AG08396 (cell line): ENCODE measurements at regions not wholly inside any gene's neighbourhood (a gene's known extent, or its start where the extent isn't known, plus 50 kb on each side); places are given as distances from the start of the nearest gene placed in this dataset.
"Not testable (repeated sequence)": the region's sequence is repeated elsewhere in the genome, so short reads cannot be mapped to it uniquely, and the experiment has no call there.

ENCODE experiments used
- DNase-seq: peaks from one replicate; pipeline ENCODE4 v3.0.0; 2012; ENCODE audit warnings: low spot score, mixed read lengths

DNA sequence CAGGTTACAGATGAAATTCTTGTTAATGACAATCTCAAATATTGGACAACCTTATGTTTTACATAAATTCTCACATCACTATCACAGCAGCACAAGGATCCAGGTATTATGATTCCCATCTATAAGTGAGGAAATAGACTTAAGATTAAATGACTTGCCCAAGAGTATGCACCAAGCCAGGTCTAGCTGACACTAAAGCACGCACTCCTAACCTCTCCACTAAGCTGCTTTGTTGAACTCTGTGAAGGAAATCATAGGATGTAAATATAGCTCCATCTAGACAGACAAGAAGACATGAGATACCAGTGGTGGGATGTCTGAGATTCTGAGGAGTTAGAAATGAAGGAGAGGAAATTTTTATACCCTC, 87.9 kb downstream of the PHLDA1 start:
- no peak for DNase-seq

DNA sequence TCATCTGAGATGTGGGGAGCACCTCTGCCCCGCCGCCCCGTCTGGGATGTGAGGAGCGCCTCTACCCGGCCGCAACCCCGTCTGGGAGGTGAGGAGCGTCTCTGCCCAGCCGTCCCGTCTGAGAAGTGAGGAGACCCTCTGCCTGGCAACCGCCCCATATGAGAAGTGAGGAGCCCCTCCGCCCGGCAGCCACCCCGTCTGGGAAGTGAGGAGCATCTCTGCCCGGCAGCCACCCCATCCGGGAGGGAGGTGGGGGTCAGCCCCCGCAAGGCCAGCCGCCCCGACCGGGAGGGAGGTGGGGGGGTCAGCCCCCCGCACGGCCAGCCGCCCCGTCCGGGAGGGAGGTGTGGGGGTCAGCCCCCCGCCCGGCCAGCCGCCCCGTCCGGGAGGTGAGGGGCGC, 89.9 kb downstream of the PHLDA1 start:
- DNase-seq, result not testable (repeated sequence)

DNA sequence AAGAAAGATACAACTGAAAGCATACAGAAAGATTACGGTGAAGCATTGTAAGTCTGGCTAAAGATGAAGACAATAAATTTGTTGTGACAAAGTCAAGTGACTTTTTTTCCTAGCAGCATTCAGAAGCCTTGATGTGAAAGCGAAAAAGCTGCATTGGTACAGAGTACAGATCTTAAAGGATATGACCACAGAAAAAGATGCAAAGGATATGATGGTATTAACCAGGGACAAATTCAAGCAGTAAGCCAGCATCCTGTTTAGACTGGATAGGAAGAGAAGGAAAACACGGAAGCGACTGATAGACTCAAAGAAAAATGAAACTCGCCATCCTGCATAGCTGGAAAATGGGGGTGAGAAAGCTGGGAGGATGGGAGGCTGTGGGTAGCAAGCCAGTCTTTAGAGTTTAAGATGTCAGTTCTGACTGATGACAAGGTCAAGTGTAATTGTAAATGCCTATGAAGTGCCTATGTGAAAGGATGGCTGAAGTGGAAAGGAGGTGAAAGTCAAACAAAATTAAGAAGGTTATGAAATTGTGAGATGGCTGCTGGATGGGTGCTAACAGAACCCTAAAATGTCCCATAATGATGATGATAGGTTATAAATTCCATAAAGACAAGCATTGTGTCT, 92.4 kb downstream of the PHLDA1 start:
- DNase-seq, result no peak

DNA sequence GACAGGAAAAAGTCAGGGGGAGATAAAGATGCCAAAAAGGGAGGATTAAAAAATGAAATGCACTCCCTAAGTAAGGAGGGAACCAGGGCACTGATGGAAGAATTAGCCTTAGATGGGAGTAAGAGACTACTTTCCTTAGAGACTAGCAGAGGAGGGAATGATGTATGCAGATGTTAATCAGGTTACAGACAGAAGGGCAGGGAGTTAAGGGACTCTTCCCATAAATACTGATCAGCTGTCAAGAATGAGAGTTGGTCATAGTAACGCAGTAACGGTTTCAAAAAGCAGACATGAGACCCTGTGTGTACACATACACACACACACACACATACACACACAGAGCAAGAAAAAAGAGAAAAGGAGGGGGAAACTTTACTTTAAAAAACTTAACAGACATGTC, 93.4 kb downstream of the PHLDA1 start:
- DNase-seq, result no peak

DNA sequence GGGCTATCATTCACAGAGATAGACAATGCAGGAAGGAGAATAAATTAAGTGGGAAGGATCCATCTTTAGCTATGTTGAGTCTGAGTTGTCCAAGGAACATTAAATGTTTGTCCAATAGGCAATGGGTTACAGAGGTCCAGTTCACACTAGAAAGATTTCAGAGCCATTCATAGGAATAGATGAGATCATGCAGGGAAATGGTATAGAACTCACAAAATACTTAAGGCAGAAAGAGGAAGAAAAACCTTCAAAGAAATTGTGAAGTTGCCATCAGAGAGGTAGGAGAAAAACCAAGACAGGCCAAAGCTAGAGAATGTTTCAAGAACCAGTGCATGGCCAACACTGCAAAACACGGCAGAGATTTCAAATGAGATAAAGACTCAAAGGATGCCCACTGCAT, 94.1 kb downstream of the PHLDA1 start:
- DNase-seq, result no peak

DNA sequence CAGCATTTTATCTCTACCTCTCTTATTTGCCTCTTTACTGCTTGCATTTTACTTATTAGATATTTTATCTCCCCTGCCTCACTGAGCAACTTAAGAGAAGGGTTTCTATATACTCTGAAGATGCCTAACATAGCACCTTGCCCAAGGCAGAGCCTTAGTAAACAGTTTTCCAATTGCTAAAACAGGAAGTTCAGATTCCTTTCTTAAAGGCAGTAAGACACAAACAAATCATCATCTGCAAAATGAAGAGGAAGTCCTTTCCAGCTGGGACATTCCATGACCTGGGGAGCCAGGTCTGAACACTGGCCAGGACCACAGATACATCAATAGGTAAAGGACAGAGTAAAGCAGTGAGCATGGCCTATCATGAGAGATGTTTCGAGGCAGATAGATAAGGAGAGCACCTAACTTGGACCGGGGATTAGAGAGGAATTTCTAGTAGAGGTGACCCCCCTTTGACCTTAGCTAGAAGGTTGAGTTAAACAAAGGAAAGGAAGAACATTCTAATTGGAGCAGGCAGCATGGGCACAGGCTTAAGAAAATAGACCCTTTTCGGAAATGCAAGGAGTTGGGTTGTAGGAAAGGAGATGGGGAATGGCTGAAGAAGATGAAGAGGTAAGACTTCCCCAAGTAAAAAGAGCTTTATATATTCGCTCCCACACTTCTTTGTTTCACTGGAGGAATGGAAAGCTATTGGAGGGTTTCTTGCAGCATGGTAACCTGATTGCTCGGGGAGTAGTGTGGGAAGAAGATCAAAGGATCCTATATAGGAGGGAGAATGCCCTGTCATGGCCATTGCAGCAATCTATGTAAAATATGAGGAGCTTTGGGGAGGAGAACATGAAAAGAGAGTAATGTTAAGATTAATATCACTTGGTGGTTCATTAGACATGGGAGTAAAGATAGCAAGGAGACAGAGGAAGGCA, 94.8 kb downstream of the PHLDA1 start:
- DNase-seq, result no peak

DNA sequence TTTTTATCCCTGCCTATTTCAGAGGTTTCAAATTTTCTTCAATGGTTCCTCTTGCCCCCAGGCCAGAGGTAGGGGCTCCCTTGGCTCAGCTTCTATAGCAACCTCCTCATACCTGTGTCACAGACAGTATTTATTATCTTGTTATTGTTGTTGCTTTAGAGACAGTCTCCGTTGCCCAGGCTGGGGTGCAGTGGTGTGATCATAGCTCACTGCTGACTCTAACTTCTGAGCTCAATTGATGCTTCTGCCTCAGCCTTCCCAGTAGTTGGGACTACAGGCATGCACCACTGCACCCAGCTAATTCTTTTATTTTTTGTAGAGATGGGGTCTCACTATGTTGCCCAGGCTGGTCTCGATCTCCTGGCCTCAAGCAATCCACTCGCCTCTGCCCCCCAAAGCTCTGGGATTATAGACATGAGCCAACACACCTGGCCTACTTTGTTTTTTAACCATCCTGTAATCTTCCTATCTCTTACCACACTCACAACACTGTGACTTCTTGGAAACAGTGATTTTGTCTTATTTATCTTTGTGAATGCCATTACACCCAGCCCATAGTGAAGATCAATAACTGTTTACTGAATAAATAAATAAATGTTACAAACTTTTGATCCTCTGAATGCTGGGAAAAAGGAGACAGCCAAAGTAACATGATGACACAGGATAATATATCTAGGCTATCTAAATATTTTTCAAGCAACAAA, 95.9 kb downstream of the PHLDA1 start:
- no peak for DNase-seq

DNA sequence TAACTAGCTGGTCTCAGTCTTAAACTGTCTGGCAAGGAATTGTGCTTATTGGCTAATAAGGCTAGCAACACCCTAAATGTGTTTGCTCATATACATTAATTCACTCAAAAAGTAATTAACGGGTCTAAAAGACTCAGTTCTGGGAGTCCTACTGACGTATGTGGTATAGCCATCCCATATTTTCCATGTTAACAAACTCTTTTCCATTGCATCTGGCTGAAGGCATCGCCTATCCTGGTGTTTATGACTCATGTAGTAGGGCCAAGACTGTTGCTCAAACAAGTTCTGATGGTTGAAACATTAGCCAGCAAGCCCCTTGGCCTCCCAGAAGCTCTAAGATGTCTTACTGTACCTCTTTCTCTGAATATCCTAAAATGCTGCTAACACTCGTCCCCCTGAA, 98.5 kb downstream of the PHLDA1 start:
- peak; percentile 61 for DNase-seq

DNA sequence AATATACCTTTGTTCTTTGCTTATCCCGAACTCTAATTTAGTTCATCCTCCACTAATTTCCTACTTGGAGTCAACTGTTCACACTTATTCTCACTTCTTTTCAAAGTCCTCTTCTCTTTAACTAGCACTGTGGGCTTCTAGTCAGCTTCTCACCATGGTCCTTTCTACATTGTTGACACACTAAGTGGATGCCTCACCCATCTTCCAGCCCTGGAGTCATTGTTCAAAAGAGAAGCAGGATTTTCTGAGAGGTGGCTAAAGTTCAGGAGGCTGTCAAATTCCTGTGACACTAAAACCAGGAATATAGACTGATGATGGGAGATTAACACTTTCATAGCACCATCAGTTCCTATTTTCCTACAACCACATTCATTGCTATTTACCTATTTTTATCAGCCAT, 99.3 kb downstream of the PHLDA1 start:
- DNase-seq, result no peak

DNA sequence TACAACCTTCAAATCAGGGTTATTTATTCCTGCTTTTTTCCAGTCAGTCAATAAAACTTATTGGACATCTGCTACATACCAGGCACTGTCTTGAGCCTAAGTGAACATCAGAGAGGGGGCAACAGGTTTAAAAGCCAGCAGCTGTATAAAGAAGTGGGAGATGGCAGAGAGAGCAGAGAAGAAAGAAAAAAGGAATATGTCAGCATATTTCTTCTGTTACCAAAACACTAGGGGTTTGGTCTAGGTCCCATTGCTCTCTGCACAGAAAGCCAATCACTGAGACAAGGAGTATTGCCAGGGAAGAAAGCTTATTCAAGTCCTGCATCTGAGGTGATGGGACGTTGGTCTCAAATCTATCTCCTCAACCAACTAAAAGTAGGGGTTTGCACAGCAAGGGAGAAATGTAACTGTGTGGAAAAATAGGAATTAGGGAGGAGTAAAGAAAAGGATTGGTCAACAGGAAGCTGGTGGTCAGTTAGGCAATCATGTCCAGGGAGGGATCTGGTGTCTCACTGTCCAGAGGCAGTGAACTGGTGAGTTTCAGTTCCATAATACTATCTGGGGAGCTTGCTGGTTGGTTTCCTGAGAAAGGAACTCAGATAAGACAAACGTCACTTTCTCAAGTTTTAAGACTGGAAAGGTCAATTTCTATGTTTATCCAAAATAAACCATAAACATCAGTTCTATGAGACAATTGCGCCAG, 107.5 kb downstream of the PHLDA1 start:
- peak; percentile 7 for DNase-seq

DNA sequence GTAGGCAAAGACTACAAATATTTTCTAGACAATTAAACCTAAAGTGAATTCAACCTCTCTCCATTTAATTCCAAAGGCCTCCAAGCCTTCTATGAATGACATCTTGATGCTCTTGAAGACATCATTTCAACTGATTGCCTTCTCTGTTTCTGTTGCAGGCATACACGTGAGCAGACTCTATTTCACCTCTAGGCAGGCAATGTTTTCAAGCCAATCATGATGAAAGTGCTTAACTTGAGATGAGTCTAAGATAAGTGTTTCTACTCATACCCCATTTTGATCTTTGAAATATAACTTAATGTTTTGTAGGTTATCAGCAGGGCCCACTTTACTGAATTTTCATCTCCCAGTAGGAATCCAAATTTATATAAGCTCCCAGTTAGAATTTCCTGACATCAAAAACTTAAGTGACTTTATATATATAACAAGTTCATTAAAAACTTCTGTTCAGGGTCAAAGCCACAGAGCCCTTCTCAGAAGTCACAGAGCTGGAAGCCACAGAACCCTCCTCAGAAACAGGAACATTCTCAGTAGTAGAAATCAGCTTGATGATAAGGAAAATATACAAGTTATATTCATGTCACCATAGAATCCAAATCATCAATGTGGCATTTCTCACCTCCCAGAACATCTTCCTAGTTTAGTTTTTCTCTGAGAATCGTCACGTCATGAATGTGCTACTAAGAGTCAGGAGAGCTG, 108.5 kb downstream of the PHLDA1 start:
- no peak for DNase-seq

DNA sequence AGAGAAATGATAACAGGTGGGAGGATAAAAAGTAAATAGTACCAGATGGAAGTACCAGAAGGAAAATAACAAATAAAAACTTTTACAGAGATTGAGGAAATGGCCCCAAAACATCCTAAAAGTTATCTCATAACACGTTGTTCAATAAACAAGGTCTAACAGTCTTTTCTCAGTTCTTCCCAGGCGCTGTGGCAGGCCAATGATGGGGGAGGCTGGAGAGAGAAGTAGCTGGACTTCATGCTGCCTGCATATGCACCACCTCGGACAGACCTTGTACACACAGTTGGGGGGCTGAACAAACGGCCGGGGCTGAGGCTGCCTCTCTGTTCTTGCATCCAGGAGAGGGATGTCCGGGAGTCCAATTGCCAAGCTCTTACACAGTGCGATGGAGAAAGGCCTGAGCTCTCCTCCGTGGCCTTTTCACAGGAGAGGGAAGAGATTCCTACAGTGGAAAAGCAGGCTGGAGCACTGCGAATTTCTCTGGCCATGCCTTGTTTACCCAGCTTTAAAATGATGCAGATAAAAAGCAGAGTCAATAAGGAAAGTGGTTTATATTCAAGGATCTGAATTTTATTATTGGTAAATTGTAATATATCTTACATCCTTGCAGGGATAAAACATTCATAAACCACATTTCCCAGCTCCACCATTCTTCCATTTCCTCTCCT, 109.8 kb downstream of the PHLDA1 start:
- no peak for DNase-seq

DNA sequence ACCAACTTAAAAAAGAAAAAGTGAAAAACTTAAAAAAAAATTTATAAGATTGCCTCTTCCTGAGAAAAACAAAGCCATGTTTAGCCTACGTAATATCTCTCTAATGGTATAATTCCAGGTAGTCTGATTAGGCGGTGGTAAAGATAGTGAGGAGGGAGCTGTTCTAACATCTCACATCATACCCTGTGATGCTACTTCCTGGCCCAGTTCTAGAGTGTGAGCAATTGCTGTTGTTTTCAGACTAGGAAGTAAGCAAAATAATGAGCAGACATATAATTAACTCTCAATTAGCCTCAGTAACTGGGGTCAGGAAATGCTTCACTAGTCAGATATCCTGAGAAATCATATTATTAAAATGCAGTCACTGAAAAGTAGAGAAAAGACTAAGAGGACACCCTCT, 113.9 kb downstream of the PHLDA1 start:
- DNase-seq, result no peak

DNA sequence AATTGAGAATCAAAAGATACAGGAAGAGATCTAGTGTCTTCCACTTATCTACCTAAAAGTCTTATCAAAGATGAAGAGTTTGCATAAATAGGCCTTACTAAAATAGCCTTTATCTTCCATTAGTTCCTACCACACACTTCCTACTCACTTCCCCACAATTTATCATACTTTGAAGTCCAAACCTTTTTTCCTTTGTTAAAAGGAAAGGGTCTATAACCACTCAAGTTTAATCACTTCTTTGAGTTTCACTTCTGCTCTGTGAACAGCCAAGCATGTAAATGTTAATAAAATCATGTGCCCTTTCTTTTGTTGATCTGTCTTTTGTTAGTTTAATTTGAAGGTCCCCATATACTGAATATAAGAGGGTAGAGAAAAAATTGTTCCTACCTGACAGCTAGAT, 114.5 kb downstream of the PHLDA1 start:
- no peak for DNase-seq

DNA sequence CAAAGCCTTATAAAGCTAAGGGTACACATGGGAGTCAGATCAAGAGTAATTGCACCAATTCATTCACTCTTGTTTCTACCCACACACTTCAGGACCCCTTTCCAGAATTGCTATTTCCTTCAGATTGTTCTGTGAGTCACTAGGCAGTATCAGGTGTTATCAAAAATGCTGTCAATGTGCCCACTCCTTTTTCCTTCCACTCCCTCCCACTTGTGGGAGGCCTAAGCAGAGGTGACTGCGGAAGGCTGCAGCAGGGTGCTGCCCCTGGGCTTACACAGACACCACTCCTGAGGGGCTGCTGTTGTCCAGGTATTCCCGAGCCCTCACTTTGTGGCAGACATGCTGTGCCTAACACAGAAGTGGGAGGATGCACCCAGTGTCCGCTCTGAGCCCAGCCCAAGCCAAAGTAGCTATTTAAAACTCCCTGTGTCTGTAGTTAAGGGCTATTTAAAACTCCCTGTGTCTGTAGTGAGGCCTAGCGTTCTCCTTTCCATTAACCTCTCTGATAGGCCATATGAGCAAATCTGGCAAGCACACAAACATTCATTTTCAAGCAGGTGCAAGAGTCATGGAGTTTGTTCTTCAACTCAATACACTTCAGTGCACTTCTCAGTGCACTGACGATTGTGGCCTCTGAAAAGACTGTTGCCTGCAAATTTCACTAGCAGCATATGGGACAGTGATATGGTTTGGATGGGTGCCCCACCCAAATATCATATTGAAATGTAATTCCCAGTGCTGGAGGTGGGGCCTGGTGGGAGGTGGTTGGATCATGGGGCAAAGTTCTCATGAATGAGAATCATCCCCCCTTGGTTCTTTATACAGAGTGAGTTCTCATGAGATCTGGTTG, 117.8 kb downstream of the PHLDA1 start:
- DNase-seq, result no peak

DNA sequence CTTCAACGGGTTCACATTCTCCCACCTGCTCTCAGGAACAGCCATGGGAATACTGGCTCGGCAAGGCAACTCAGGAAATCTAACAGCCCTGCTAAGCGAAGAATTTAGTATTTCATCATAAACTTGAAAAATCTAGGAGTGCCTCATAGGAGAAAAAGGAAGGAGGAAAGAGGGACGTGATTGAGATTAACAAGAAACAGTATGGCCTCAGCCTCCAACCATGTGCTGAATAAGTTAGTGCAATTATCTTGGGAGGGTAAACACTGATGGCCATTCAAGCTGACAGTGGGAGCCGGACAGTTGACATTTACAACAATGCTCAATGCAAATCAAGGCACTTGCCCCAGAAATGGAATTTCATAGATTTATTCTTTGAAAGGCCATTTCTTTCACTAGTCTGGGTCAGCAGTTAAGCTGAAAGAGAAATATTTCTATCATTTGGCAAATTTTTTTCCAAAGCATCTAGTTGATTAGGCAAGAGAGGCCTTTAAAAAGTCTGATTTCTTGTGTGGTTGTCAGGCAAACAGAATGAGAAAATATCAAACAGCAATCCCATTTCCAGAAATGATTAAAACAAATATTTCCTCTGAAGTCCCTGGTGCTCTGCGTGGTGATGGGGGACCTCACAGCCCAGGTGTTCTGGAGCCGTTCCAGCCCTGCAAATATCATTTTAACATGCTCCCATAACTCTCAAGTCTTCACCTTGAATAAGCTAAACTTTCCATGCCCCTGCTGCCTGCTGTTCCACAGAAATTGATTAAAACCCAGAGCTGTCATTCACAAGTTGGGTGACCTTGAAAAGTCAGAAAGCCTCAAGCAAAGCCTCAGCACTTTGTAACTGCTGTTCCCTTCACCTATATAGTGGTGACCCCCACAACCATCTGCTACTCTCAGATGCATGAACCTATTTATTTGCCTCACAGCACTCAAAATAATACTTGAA, 121.6 kb downstream of the PHLDA1 start:
- no peak for DNase-seq

DNA sequence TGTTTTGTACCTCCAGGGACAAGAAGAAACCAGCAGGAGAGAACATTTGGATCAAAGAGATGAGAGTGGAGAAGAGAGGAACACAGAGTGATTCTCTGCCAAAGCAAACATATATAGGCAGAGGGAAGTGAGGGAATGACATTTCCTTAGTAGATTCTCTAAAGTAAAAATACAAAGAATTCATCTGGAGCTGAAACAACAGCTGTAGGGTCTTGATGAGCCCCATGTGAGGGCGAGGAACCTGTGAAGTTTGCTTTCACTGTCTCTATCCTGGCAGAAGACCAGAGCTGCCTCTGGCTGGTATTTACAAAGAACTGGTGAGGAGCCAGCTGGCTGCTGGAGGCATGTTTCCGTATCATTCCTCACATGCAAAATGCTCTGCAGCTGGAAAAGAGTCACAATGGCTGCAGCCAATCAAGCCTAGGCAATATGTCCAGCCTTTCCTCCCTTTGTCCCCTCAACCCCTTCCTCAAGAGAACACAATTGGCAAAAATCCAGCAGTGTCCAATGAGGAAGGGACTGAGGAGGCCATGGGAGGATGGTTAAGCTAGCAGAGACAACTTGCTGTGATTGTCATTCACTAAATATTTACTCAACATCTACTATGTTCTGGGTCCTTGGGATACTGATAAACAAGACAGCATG, 122.5 kb downstream of the PHLDA1 start:
- peak; percentile 67 for DNase-seq

DNA sequence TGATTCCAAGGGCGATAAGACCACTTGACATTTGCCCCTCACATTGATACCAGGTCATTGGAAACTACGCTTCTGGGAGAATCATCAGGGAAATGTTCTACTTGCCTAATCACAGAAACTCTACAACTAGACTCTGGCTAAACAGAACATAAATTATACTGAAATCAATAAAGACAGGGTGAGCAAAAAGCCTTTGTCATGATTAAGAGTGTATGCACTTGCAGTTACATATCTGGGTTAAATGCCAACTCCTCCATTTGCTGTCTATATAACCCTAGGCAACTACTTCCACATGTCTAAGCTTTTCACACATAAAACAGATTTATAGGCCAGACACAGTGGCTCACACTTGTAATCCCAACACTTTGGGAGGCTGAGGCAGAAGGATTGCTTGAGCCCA, 125.7 kb downstream of the PHLDA1 start:
- no peak for DNase-seq
